ENCODE measurements at regions not wholly inside any gene's neighbourhood (a gene's known extent, or its start where the extent isn't known, plus 50 kb on each side); places are given as distances from the start of the nearest gene placed in this dataset.

- Mint-ChIP-seq H3K9me3 (no peaks in the 10 kb centered on the region), H3K27me3 (peaks cover 2% of the 10 kb centered on the region)
Observed at GRCh38 chr10:131766096-131766495, 134.7 kb upstream of the PPP2R2D start.

GRCh38 chr10:131767716-131768115 is 133.1 kb upstream of the PPP2R2D start:
- no peak overlapping the region for H3K4me3 Mint-ChIP-seq
- POLR2A ChIA-PET, result no interaction called here
- no peaks in the 10 kb centered on the region for H3K36me3 Mint-ChIP-seq (ENCODE audit: low read depth)
- H3K27me3 Mint-ChIP-seq, result no peaks in the 10 kb centered on the region
- no peaks in the 10 kb centered on the region for H3K4me1 Mint-ChIP-seq
- CTCF ChIA-PET, result no interaction called here
- no peak for DNase-seq
- no peak overlapping the region for H3K27ac Mint-ChIP-seq
- no peaks in the 10 kb centered on the region for H3K9me3 Mint-ChIP-seq

More at GRCh38 chr10:131766096-131766495, 134.7 kb upstream of the PPP2R2D start:
- H3K36me3 Mint-ChIP-seq (ENCODE audit: low read depth), result no peaks in the 10 kb centered on the region
- no peaks in the 10 kb centered on the region for H3K4me1 Mint-ChIP-seq
- no peak for DNase-seq
- H3K4me3 Mint-ChIP-seq, result no peak overlapping the region
- POLR2A ChIA-PET, result no interaction called here
- H3K27ac Mint-ChIP-seq, result no peak overlapping the region
- CTCF ChIA-PET, result no interaction called here

GRCh38 chr10:131769571-131770410 is 131.0 kb upstream of the PPP2R2D start:
- DNase-seq, result no peak
- no peak overlapping the region for H3K4me3 Mint-ChIP-seq
- ChIA-PET POLR2A (no interaction called here), CTCF (no interaction called here)
- H3K27ac Mint-ChIP-seq, result no peak overlapping the region
- no peaks in the 10 kb centered on the region for H3K36me3 Mint-ChIP-seq (ENCODE audit: low read depth)
- no peaks in the 10 kb centered on the region for H3K27me3 Mint-ChIP-seq
- H3K9me3 Mint-ChIP-seq, result no peaks in the 10 kb centered on the region
- H3K4me1 Mint-ChIP-seq, result no peaks in the 10 kb centered on the region

- H3K36me3 Mint-ChIP-seq (ENCODE audit: low read depth), result no peaks in the 10 kb centered on the region
- H3K9me3 Mint-ChIP-seq, result peaks cover 7% of the 10 kb centered on the region
- no peak overlapping the region for H3K27ac Mint-ChIP-seq
- H3K4me3 Mint-ChIP-seq, result no peak overlapping the region
- ChIA-PET POLR2A (no interaction called here), CTCF (no interaction called here)
- DNase-seq, result no peak
- H3K27me3 Mint-ChIP-seq, result no peaks in the 10 kb centered on the region
- H3K4me1 Mint-ChIP-seq, result no peaks in the 10 kb centered on the region
Observed at GRCh38 chr10:131770946-131771633, 129.7 kb upstream of the PPP2R2D start.

- DNase-seq, result no peak
- H3K27ac Mint-ChIP-seq, result no peak overlapping the region
- no peaks in the 10 kb centered on the region for H3K27me3 Mint-ChIP-seq
- CTCF ChIA-PET, result no interaction called here
- POLR2A ChIA-PET, result no interaction called here
- H3K9me3 Mint-ChIP-seq, result peaks cover 13% of the 10 kb centered on the region
- no peaks in the 10 kb centered on the region for H3K4me1 Mint-ChIP-seq
- H3K36me3 Mint-ChIP-seq (ENCODE audit: low read depth), result no peaks in the 10 kb centered on the region
- no peak overlapping the region for H3K4me3 Mint-ChIP-seq
Observed at GRCh38 chr10:131771634-131772358, 129.0 kb upstream of the PPP2R2D start.

- no peak for DNase-seq
- POLR2A ChIA-PET, result no interaction called here
- H3K36me3 Mint-ChIP-seq (ENCODE audit: low read depth), result no peaks in the 10 kb centered on the region
- peaks cover 18% of the 10 kb centered on the region for H3K9me3 Mint-ChIP-seq
- no peak overlapping the region for H3K4me3 Mint-ChIP-seq
- CTCF ChIA-PET, result no interaction called here
- H3K27ac Mint-ChIP-seq, result no peak overlapping the region
- H3K27me3 Mint-ChIP-seq, result no peaks in the 10 kb centered on the region
- no peaks in the 10 kb centered on the region for H3K4me1 Mint-ChIP-seq
Observed at GRCh38 chr10:131772441-131772840, 128.4 kb upstream of the PPP2R2D start.

- Mint-ChIP-seq H3K27me3 (no peaks in the 10 kb centered on the region), H3K4me1 (no peaks in the 10 kb centered on the region), H3K4me3 (no peak overlapping the region), H3K36me3 (ENCODE audit: low read depth) (peaks cover 4% of the 10 kb centered on the region), H3K9me3 (peaks cover 26% of the 10 kb centered on the region), H3K27ac (no peak overlapping the region)
- ChIA-PET POLR2A (no interaction called here), CTCF (no interaction called here)
- no peak for DNase-seq
Observed at GRCh38 chr10:131773370-131774343, 127.2 kb upstream of the PPP2R2D start.

GRCh38 chr10:131774681-131775085 is 126.1 kb upstream of the PPP2R2D start:
- DNase-seq, result no peak
- Mint-ChIP-seq H3K4me3 (no peak overlapping the region), H3K36me3 (ENCODE audit: low read depth) (peaks cover 4% of the 10 kb centered on the region), H3K27me3 (no peaks in the 10 kb centered on the region), H3K9me3 (peaks cover 33% of the 10 kb centered on the region), H3K4me1 (no peaks in the 10 kb centered on the region), H3K27ac (no peak overlapping the region)
- ChIA-PET POLR2A (no interaction called here), CTCF (no interaction called here)

- H3K9me3 Mint-ChIP-seq, result peaks cover 35% of the 10 kb centered on the region
- H3K27me3 Mint-ChIP-seq, result no peaks in the 10 kb centered on the region
- no peak overlapping the region for H3K4me3 Mint-ChIP-seq
- DNase-seq, result no peak
- POLR2A ChIA-PET, result no interaction called here
- H3K4me1 Mint-ChIP-seq, result no peaks in the 10 kb centered on the region
- peaks cover 4% of the 10 kb centered on the region for H3K36me3 Mint-ChIP-seq (ENCODE audit: low read depth)
- CTCF ChIA-PET, result no interaction called here
- no peak overlapping the region for H3K27ac Mint-ChIP-seq
Observed at GRCh38 chr10:131775433-131775832, 125.4 kb upstream of the PPP2R2D start.

GRCh38 chr10:131775833-131776232 is 125.0 kb upstream of the PPP2R2D start:
- Mint-ChIP-seq H3K9me3 (peaks cover 38% of the 10 kb centered on the region), H3K36me3 (ENCODE audit: low read depth) (peaks cover 4% of the 10 kb centered on the region), H3K27ac (no peak overlapping the region)

GRCh38 chr10:131776496-131776895 is 124.3 kb upstream of the PPP2R2D start:
- Mint-ChIP-seq H3K27ac (no peak overlapping the region), H3K4me1 (no peaks in the 10 kb centered on the region)
- CTCF ChIA-PET, result no interaction called here

More at GRCh38 chr10:131775833-131776232, 125.0 kb upstream of the PPP2R2D start:
- H3K4me1 Mint-ChIP-seq, result no peaks in the 10 kb centered on the region
- no peaks in the 10 kb centered on the region for H3K27me3 Mint-ChIP-seq
- ChIA-PET POLR2A (no interaction called here), CTCF (no interaction called here)
- H3K4me3 Mint-ChIP-seq, result no peak overlapping the region
- no peak for DNase-seq

GRCh38 chr10:131777162-131777561 is 123.6 kb upstream of the PPP2R2D start:
- POLR2A ChIA-PET, result no interaction called here
- Mint-ChIP-seq H3K4me1 (no peaks in the 10 kb centered on the region), H3K36me3 (ENCODE audit: low read depth) (peaks cover 4% of the 10 kb centered on the region), H3K27ac (no peak overlapping the region), H3K4me3 (no peak overlapping the region), H3K27me3 (no peaks in the 10 kb centered on the region), H3K9me3 (peaks cover 42% of the 10 kb centered on the region)
- DNase-seq, result no peak
- CTCF ChIA-PET, result no interaction called here

More at GRCh38 chr10:131776496-131776895, 124.3 kb upstream of the PPP2R2D start:
- H3K27me3 Mint-ChIP-seq, result no peaks in the 10 kb centered on the region
- no peak overlapping the region for H3K4me3 Mint-ChIP-seq
- peaks cover 38% of the 10 kb centered on the region for H3K9me3 Mint-ChIP-seq
- POLR2A ChIA-PET, result no interaction called here
- no peak for DNase-seq
- H3K36me3 Mint-ChIP-seq (ENCODE audit: low read depth), result peaks cover 4% of the 10 kb centered on the region

- Mint-ChIP-seq H3K4me3 (no peak overlapping the region), H3K27me3 (no peaks in the 10 kb centered on the region), H3K4me1 (no peaks in the 10 kb centered on the region), H3K9me3 (peaks cover 46% of the 10 kb centered on the region), H3K27ac (no peak overlapping the region), H3K36me3 (ENCODE audit: low read depth) (peaks cover 4% of the 10 kb centered on the region)
- no peak for DNase-seq
- CTCF ChIA-PET, result no interaction called here
- POLR2A ChIA-PET, result no interaction called here
Observed at GRCh38 chr10:131777921-131778320, 122.9 kb upstream of the PPP2R2D start.
